GM19397 (cell line): ENCODE measurements at regions not wholly inside any gene's neighbourhood (a gene's known extent, or its start where the extent isn't known, plus 50 kb on each side); places are given as distances from the start of the nearest gene placed in this dataset.

Source experiments
- ATAC-seq: cut with Tn5 transposase; IDR thresholded peaks from one replicate; pipeline ENCODE4 v1.9.1; 2021; ENCODE audit warnings: mild to moderate bottlenecking, moderate library complexity; ENCODE audit not compliant: unreplicated experiment

DNA sequence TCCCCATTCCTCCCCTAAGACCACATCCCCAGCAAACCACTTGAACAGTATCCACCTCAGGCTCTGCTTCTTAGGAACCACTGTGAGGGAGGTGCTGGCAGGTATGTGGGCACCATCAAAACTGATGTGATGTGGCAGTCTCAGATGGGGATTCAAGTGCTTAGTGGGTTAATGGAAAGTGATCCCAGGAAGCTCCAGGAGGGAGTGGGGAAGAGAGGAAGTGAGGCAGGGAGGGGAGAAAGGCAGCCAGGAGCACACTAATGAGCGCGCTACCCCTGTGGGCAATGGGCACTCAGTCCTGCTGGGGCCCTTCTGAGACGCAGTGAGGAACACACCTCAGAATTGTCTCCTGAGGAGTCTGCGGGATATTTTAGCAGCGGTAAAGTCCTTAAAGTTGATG is 263.1 kb upstream of the MOCS1 start:
- no peak for ATAC-seq

DNA sequence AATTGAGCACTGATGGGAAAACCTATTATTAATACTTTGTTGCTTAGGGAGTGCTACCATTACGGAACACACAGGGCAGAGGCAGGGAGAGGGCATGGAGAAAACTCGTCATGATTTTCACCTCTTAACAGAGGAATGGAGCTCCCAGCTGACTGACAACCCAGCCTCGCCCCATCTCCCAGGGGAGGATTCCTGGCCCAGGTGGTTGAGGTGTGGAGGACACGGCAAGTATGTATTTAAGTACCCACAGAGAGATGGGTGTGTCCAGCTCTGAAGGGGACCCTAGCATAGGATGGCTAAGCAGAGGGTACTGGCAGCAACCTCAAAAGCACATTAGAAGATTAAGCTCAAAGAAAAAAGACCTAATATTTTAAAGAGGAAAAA is 261.9 kb upstream of the MOCS1 start:
- no peak for ATAC-seq

GRCh38 chr6:40195428-40196134 is 261.3 kb upstream of the MOCS1 start:
- no peak for ATAC-seq

GRCh38 chr6:40194447-40195170 is 260.3 kb upstream of the MOCS1 start:
- ATAC-seq: no peak

- ATAC-seq: no peak
Observed at GRCh38 chr6:40192516-40192915, 258.3 kb upstream of the MOCS1 start.

- no peak for ATAC-seq
Observed at GRCh38 chr6:40188931-40189330, 254.7 kb upstream of the MOCS1 start.

- ATAC-seq: no peak
Observed at GRCh38 chr6:40187535-40188144, 253.4 kb upstream of the MOCS1 start.

GRCh38 chr6:40185486-40185885 is 251.2 kb upstream of the MOCS1 start:
- ATAC-seq: no peak

GRCh38 chr6:40183902-40184301 is 249.6 kb upstream of the MOCS1 start:
- ATAC-seq: no peak

- ATAC-seq: no peak
Observed at GRCh38 chr6:40181367-40181766, 247.1 kb upstream of the MOCS1 start.

- no peak for ATAC-seq
Observed at GRCh38 chr6:40180271-40180670, 246.0 kb upstream of the MOCS1 start.

- no peak for ATAC-seq
Observed at GRCh38 chr6:40179496-40179895, 245.2 kb upstream of the MOCS1 start.

- no peak for ATAC-seq
Observed at GRCh38 chr6:40177598-40177997, 243.3 kb upstream of the MOCS1 start.

- no peak for ATAC-seq
Observed at GRCh38 chr6:40176152-40176551, 241.9 kb upstream of the MOCS1 start.

DNA sequence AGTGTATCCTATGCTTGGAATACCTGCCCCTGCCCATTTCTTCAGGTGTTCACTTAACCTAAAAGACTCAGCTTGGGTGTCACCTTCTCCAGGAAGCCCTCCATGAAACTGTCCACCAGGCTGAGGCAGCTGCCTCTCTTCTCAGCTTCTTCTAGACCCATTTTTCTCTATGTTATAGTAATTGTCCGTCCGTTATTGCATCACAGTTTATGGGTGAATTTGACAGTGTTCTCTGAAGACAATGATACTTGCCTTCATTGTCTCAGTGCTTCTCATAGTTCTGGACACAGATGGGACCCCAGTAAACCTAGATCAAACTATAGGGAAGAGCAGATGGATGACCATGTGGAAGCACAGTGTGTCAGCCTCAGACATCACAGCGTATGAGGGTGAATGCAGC is 238.0 kb upstream of the MOCS1 start:
- no peak for ATAC-seq

DNA sequence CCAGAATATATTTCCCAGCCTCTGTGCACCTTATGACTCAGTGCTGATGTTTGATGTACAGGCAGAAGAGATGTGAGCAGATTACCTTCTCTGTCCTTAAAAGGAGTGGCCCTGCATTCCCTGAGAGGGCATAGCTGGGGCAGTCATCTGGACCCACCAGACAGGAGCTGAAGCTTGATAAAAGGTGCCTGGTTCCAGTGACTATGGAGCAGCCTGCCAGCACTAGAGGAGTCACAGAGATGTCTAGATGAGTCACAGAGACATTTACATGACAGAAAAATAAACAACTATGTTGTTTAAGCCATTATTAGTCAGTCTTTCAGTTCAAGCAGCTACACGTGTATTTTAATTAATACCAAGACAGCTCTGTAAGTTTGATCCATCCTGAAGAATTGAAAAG is 237.1 kb upstream of the MOCS1 start:
- no peak for ATAC-seq

- ATAC-seq: no peak
Observed at GRCh38 chr6:40170856-40171255, 236.6 kb upstream of the MOCS1 start.

- ATAC-seq: no peak
Observed at GRCh38 chr6:40169878-40170277, 235.6 kb upstream of the MOCS1 start.

DNA sequence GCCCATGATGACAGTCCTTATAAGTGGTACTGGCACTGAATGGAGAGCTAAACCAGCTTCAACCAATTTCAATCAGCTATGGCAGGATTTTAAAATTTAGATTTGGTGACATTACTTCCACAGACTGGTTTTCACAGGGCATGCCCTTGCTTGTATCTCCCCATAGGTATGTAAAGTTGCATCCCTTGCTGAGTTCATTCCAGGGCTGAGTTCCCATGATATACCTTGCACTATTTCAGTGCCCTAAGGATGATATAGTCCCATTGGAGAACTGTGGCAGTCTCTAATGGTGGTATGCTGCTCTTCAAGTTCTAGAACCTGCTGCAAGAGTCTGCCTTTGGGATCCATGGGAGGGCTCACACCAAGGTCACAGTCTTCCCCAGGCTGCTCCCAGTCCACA is 232.7 kb upstream of the MOCS1 start:
- no peak for ATAC-seq

- ATAC-seq: no peak
Observed at GRCh38 chr6:40165036-40165709, 230.9 kb upstream of the MOCS1 start.

- ATAC-seq: no peak
Observed at GRCh38 chr6:40164345-40164755, 230.1 kb upstream of the MOCS1 start.

DNA sequence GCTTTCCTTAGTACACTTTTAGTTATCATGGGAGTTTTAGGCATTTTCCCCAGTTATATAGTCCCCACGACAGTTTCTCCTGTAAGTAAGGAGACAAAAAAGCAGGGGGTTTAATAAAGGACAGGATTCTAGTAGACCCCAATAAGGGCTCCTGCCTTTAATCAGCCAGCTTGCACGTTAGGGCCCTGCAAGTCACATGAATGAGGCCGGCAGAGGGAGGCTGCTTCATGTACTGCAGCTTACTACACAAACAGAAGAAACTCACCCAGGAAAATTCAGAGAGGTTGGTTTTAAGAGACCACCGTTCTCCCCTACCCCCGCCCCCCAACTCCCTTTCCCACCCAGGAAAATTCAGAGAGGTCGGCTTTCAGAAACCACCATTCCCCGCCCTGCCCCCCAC is 229.7 kb upstream of the MOCS1 start:
- ATAC-seq: no peak
